Activated T-cell treated with anti-CD3 and anti-CD28 coated beads, Interleukin-2, amount 50 U/mL, for 4 hours (primary cell): ENCODE measurements at regions not wholly inside any gene's neighbourhood (a gene's known extent, or its start where the extent isn't known, plus 50 kb on each side); places are given as distances from the start of the nearest gene placed in this dataset.

Experiments used
- ATAC-seq, 2 donors: fragments of 200-7000 bp; cut with Tn5 transposase; one replicate each; pipeline ENCODE4 v1.10.0; 2021
- DNase-seq: peaks from one replicate; pipeline ENCODE4 v3.0.0-alpha.2; 2020
- H3K27me3 Mint-ChIP-seq: one replicate; pipeline ENCODE4 v1.8.0; 2021; ENCODE audit warnings: low read depth, mixed read lengths
- H3K36me3 Mint-ChIP-seq: one replicate; pipeline ENCODE4 v1.8.0; 2022; ENCODE audit warnings: mixed read lengths; ENCODE audit not compliant: insufficient read depth
- H3K4me1 Mint-ChIP-seq: one replicate; pipeline ENCODE4 v1.8.0; 2021; ENCODE audit warnings: low read depth, mixed read lengths
- H3K4me3 Mint-ChIP-seq: one replicate; pipeline ENCODE4 v1.8.0; 2021; ENCODE audit warnings: mild to moderate bottlenecking, moderate library complexity, mixed read lengths
- H3K9me3 Mint-ChIP-seq: one replicate; pipeline ENCODE4 v1.8.0; 2021; ENCODE audit warnings: mixed read lengths

DNA sequence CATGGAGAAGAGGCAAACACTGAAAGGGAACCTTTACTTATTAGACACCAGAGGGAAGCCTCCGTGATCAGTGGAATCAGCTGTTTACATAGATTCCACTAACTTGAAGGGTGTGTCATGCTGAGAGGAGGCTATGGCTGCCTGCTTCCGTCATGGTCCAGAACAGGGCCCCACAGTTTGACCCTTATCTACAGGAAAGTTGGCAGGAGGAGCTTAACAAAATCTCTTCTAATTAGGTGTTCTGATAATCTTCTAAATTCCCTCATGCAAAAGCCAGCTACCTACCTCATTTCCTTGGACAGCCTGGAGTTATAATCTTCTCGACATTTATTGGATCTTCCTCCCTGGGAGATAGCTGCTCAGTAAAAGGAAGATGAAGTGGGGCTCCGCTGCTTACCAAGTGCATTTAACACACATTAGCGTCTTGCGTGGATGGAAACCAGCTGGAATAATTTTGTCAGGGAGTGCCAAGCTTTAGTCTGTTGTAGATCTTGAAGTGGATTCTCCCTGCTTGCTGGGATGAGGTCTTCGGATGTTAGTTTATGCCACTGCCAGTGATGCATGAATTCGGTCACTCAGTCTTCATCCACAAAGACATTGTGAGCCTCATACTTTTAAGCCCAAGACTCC is 171.0 kb downstream of the PAH start:
- Mint-ChIP-seq H3K4me1 (no peaks in the 10 kb centered on the region), H3K9me3 (no peaks in the 10 kb centered on the region), H3K36me3 (no peaks in the 10 kb centered on the region), H3K4me3 (no peak overlapping the region), H3K27me3 (no peaks in the 10 kb centered on the region)
- DNase-seq (no peak), ATAC-seq (no peak)

DNA sequence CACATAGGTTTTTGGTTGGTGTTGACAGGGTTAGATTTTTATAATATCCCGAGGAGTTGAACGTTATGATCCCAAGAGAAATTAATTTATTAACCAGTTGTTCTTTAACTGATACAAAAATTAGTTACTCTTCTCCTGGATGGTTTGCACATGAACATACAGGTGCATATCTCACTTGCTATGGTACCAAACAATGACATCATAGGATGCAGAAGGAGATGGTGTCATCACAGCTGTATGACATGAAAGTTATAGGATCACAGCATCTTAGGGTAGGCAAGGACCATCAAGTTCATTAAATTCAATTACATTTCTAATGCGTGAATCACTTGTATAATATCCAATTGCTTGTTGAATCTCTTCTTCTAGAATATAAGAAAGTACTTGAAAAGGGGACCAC is 175.8 kb downstream of the PAH start:
- no peak for ATAC-seq
- no peak for DNase-seq
- Mint-ChIP-seq H3K9me3 (no peaks in the 10 kb centered on the region), H3K27me3 (no peaks in the 10 kb centered on the region), H3K36me3 (no peaks in the 10 kb centered on the region), H3K4me1 (no peaks in the 10 kb centered on the region), H3K4me3 (no peak overlapping the region)

GRCh38 chr12:102740141-102740955 is 176.7 kb downstream of the PAH start:
- Mint-ChIP-seq H3K27me3 (no peaks in the 10 kb centered on the region), H3K36me3 (no peaks in the 10 kb centered on the region), H3K4me1 (no peaks in the 10 kb centered on the region), H3K9me3 (peaks cover 4% of the 10 kb centered on the region), H3K4me3 (no peak overlapping the region)
- DNase-seq = no peak
- no peak for ATAC-seq

DNA sequence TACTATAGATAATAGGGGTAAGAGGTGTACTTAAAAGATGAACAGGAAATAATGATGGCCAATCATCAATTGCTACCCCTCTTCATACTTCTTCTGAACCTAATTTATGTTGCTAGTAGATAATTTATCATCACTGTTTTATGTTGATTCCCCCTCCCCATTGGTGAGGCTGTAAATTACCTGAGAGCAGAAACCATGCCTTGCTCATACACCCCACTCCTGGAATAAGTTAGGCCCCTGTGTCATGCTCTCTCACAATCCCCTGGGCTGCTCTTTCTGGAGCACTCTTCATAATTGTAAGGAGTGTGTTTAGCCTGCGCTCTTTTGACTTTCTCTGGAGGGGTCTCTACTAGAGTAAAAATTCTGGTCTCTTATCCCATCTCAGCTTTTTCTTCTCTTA is 180.7 kb downstream of the PAH start:
- Mint-ChIP-seq H3K36me3 (no peaks in the 10 kb centered on the region), H3K9me3 (peaks cover 4% of the 10 kb centered on the region)

GRCh38 chr12:102735104-102735503 is 181.9 kb downstream of the PAH start:
- peak in 1 of 2 donors; percentile 25 for ATAC-seq
- Mint-ChIP-seq H3K27me3 (no peaks in the 10 kb centered on the region), H3K4me1 (no peaks in the 10 kb centered on the region), H3K9me3 (peaks cover 4% of the 10 kb centered on the region), H3K4me3 (no peak overlapping the region), H3K36me3 (no peaks in the 10 kb centered on the region)
- no peak for DNase-seq

More for the DNA sequence above, 180.7 kb downstream of the PAH start:
- no peak for DNase-seq
- ATAC-seq = no peak
- Mint-ChIP-seq H3K4me3 (no peak overlapping the region), H3K4me1 (no peaks in the 10 kb centered on the region), H3K27me3 (no peaks in the 10 kb centered on the region)

DNA sequence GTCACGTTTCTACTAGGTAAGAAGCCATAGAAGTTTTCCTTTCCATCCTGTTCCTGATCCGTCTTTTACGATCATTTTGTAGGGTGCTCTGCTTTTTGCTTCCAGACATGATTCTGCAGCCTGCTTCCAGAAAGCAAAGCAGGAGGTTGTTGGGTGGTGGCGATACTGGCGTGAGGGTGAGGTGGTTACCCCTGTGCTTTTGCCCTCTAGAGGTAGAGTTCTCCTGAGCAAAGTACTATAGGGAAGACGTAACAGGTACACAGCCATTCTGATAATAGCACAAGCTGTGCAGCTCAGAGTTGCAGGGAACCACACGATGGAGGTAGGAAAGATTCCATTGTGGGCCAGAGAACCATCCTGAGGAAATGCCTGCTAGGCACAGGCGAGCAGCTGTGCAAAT is 186.0 kb downstream of the PAH start:
- H3K4me1 Mint-ChIP-seq = no peaks in the 10 kb centered on the region
- peaks cover 4% of the 10 kb centered on the region for H3K9me3 Mint-ChIP-seq
- DNase-seq (no peak), ATAC-seq (no peak)
- no peaks in the 10 kb centered on the region for H3K36me3 Mint-ChIP-seq
- no peak overlapping the region for H3K4me3 Mint-ChIP-seq
- no peaks in the 10 kb centered on the region for H3K27me3 Mint-ChIP-seq

- H3K27me3 Mint-ChIP-seq = no peaks in the 10 kb centered on the region
- H3K4me1 Mint-ChIP-seq = no peaks in the 10 kb centered on the region
- H3K36me3 Mint-ChIP-seq = no peaks in the 10 kb centered on the region
- DNase-seq (no peak), ATAC-seq (peak; percentile 37 to 43)
- H3K4me3 Mint-ChIP-seq = no peak overlapping the region
- H3K9me3 Mint-ChIP-seq = no peaks in the 10 kb centered on the region
Measured at GRCh38 chr12:102728506-102729242, 188.4 kb downstream of the PAH start.

DNA sequence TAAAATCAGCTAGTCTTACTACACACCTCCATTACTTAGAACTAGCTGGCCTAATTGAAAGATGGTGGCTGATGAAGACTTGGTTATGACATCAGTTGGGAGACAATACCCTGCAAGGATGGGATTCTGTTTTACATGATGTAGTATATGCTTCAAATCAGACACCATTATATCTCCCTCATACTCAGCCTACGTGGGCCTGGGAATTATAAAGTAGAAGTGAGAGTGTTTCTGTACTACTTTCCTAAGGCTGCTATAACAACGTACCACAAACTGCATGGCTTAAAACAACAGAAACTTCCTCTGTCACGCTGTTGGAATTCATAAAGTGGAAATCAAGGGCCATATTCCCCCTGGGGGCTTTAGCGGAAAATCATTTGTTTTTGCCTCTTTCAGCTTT is 190.4 kb downstream of the PAH start:
- H3K36me3 Mint-ChIP-seq = no peaks in the 10 kb centered on the region
- DNase-seq = no peak
- no peaks in the 10 kb centered on the region for H3K4me1 Mint-ChIP-seq
- ATAC-seq = no peak
- H3K4me3 Mint-ChIP-seq = no peak overlapping the region
- H3K27me3 Mint-ChIP-seq = no peaks in the 10 kb centered on the region
- H3K9me3 Mint-ChIP-seq = no peaks in the 10 kb centered on the region

GRCh38 chr12:102722147-102722546 is 194.9 kb downstream of the PAH start:
- DNase-seq = no peak
- H3K4me1 Mint-ChIP-seq = no peaks in the 10 kb centered on the region
- H3K36me3 Mint-ChIP-seq = no peaks in the 10 kb centered on the region

GRCh38 chr12:102708108-102708507 is 208.9 kb downstream of the PAH start:
- Mint-ChIP-seq H3K4me1 (no peaks in the 10 kb centered on the region), H3K4me3 (no peak overlapping the region), H3K9me3 (no peaks in the 10 kb centered on the region), H3K27me3 (peaks cover 5% of the 10 kb centered on the region), H3K36me3 (no peaks in the 10 kb centered on the region)
- ATAC-seq (no peak), DNase-seq (no peak)

More at GRCh38 chr12:102722147-102722546, 194.9 kb downstream of the PAH start:
- ATAC-seq = no peak
- H3K4me3 Mint-ChIP-seq = no peak overlapping the region
- no peaks in the 10 kb centered on the region for H3K9me3 Mint-ChIP-seq
- H3K27me3 Mint-ChIP-seq = no peaks in the 10 kb centered on the region

- no peak for DNase-seq
Measured at GRCh38 chr12:102702447-102703114, 214.5 kb downstream of the PAH start.

GRCh38 chr12:102696045-102696444 is 215.7 kb upstream of the IGF1 start:
- ATAC-seq (no peak), DNase-seq (no peak)
- Mint-ChIP-seq H3K4me1 (no peaks in the 10 kb centered on the region), H3K27me3 (peaks cover 3% of the 10 kb centered on the region), H3K36me3 (no peaks in the 10 kb centered on the region), H3K9me3 (peaks cover 10% of the 10 kb centered on the region), H3K4me3 (no peak overlapping the region)

More at GRCh38 chr12:102702447-102703114, 214.5 kb downstream of the PAH start:
- H3K4me1 Mint-ChIP-seq = no peaks in the 10 kb centered on the region
- H3K9me3 Mint-ChIP-seq = no peaks in the 10 kb centered on the region
- H3K27me3 Mint-ChIP-seq = peaks cover 5% of the 10 kb centered on the region
- no peaks in the 10 kb centered on the region for H3K36me3 Mint-ChIP-seq
- H3K4me3 Mint-ChIP-seq = no peak overlapping the region
- ATAC-seq = no peak

DNA sequence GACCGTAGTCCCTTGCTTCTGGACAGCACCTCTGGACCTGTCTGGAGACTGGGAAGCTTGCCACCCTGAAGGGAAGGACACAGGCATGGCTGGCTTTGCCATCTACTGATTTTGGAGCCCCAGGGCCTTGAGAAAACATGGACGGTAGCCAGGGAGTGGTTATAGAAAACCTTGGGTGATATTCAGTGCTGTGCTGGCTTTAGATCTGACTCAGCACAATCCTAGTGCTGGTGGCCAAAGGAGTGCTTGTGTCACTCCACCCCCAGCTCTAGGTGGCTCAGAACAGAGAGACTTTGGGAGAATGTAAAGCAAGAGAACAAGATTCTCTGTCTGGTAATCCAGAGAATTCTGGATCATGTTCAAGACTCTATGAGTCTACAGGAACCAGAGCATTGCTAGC is 214.5 kb upstream of the IGF1 start:
- H3K4me1 Mint-ChIP-seq = no peaks in the 10 kb centered on the region
- ATAC-seq (no peak), DNase-seq (no peak)
- H3K4me3 Mint-ChIP-seq = no peak overlapping the region
- peaks cover 4% of the 10 kb centered on the region for H3K27me3 Mint-ChIP-seq
- H3K9me3 Mint-ChIP-seq = peaks cover 10% of the 10 kb centered on the region
- H3K36me3 Mint-ChIP-seq = no peaks in the 10 kb centered on the region
